Esophagus muscularis mucosa (tissue), 4 donors: ENCODE measurements at regions not wholly inside any gene's neighbourhood (a gene's known extent, or its start where the extent isn't known, plus 50 kb on each side); places are given as distances from the start of the nearest gene placed in this dataset.

ENCODE experiments used
- DNase-seq: peaks from one replicate; pipeline ENCODE4 v3.0.0-alpha.2; 2017; ENCODE audit errors: extremely low spot score
- H3K27ac ChIP-seq, 4 donors: fragments of 200-600 bp; sonication (generic); replicated peaks in 1 of 4; 1 replicate in 3 of 4; 2 replicates in 1 of 4; pipeline ENCODE4 v1.5.1; 2016 to 2019; ENCODE audit warnings: mild to moderate bottlenecking in 1 of 4
- H3K27me3 ChIP-seq, 4 donors: fragments of 200-600 bp; sonication (generic); one replicate each; pipeline versions ENCODE4 v1.5.1 to v1.6.0; 2016 to 2019
- H3K36me3 ChIP-seq, 4 donors: fragments of 200-600 bp; sonication (generic); one replicate each; pipeline ENCODE4 v1.5.1; 2016 to 2019
- H3K4me1 ChIP-seq, 4 donors: fragments of 200-600 bp; sonication (generic); one replicate each; pipeline ENCODE4 v1.5.1; 2016 to 2019
- H3K4me3 ChIP-seq, 4 donors: fragments of 200-600 bp; sonication (generic); 1 replicate in 2 of 4; 2 replicates in 2 of 4; pipeline ENCODE4 v1.5.1; 2016 to 2019; ENCODE audit warnings: mild to moderate bottlenecking in 4 of 4, moderate library complexity in 1 of 4
- H3K9me3 ChIP-seq, 4 donors: fragments of 200-600 bp; sonication (generic); 1 replicate in 3 of 4; 2 replicates in 1 of 4; pipeline ENCODE4 v1.5.1; 2016 to 2019
- CTCF ChIP-seq, 3 experiments: fragments of 200-600 bp in 2 of 3; fragments of 450-650 bp in 1 of 3; sonication (generic) in 2 of 3; IDR thresholded peaks; one replicate each; pipeline ENCODE4 v1.5.1; 2017 to 2019; ENCODE audit warnings: antibody characterized with exemption in 3 of 3, mild to moderate bottlenecking in 2 of 3, moderate library complexity in 1 of 3
- EP300 ChIP-seq: sonication (generic); formaldehyde crosslinking; IDR thresholded peaks from one replicate; pipeline ENCODE4 v1.6.1; 2017; ENCODE audit warnings: antibody characterized with exemption
- POLR2A ChIP-seq: fragments of 450-650 bp; IDR thresholded peaks from one replicate; pipeline ENCODE4 v1.6.1; 2017; ENCODE audit warnings: antibody characterized with exemption, moderate library complexity, mild to moderate bottlenecking, low read depth
- POLR2AphosphoS5 ChIP-seq, 2 donors: sonication (generic); formaldehyde crosslinking; IDR thresholded peaks; one replicate each; pipeline ENCODE4 v1.6.1; 2017; ENCODE audit warnings: antibody characterized with exemption in 2 of 2
- WGBS: methylation state at CpG from one replicate; pipeline ENCODE4 v1.1.5; 2018; 5-methylcytosine and 5-hydroxymethylcytosine counted together
- intact Hi-C: fragments of 100-400 bp; cut with DNase I; formaldehyde crosslinking; loops from one replicate; pipeline ENCODE4 v1.15.1; 2023

- WGBS, result 83% methylated on average over 3 of the region's 3 CpGs
- H3K27me3 ChIP-seq, result no peaks in the 10 kb centered on the region
- H3K9me3 ChIP-seq, result no peaks in the 10 kb centered on the region
- H3K4me3 ChIP-seq, result no peak overlapping the region
- no peak for DNase-seq
- H3K4me1 ChIP-seq, result no peaks in the 10 kb centered on the region
- intact Hi-C loops, result no loop called here
- H3K27ac ChIP-seq, result no peak overlapping the region
- H3K36me3 ChIP-seq, result no peaks in the 10 kb centered on the region
- TF ChIP-seq POLR2AphosphoS5 (IDR thresholded peaks at IDR 0.05), result no peak
- no peak for TF ChIP-seq EP300
- no peak for TF ChIP-seq CTCF (IDR thresholded peaks at IDR 0.05)
- no peak for TF ChIP-seq POLR2A
Measured at GRCh38 chr7:145681646-145682045, 435.0 kb upstream of the CNTNAP2 start.

- no peaks in the 10 kb centered on the region for H3K27me3 ChIP-seq
- no peak overlapping the region for H3K27ac ChIP-seq
- H3K4me1 ChIP-seq, result no peaks in the 10 kb centered on the region
- DNase-seq, result no peak
- TF ChIP-seq POLR2AphosphoS5 (IDR thresholded peaks at IDR 0.05), result no peak
- TF ChIP-seq POLR2A, result no peak
- no peak for TF ChIP-seq CTCF (IDR thresholded peaks at IDR 0.05)
- TF ChIP-seq EP300, result no peak
- no peak overlapping the region for H3K4me3 ChIP-seq
- H3K36me3 ChIP-seq, result no peaks in the 10 kb centered on the region
- H3K9me3 ChIP-seq, result no peaks in the 10 kb centered on the region
- intact Hi-C loops, result no loop called here
Measured at GRCh38 chr7:145681159-145681558, 435.4 kb upstream of the CNTNAP2 start.

DNA sequence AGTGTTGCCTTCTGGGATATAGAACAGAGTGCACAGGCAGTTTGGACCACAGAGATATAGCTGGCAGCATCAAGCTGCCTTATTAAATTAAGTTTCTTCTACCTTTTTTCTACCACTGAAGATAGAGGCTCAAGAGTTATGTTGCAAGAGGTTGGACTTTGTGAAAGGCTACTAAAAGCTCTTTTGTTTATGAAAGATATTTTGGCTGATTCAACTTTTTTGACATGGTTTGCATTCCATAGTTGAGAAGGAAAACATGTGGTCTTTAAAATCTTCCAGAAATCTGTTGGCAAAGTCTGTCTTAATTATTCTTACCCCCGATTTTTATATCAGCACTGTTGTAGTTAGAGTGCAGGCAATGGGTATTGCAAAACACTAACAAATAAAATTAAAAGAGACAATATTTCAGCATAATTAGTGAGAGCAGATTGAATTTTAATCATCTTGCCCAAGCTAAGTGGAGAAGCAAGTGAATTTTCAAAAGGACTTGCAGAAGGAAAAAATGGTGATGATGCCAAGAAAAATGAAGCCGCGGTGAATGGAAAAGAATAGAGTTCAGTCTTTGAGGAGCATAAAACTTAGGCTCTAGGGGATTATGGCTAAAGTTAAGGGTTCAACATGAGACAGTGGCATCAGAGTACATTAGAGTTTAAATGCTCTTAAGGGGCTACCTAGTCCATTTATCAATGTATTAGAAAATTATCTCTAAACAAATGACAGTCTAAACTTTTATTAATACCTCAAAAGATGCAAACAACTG, 450.9 kb upstream of the CNTNAP2 start:
- Histone ChIP-seq H3K4me1 (no peaks in the 10 kb centered on the region), H3K27ac (no peak overlapping the region), H3K36me3 (no peaks in the 10 kb centered on the region), H3K9me3 (peaks cover 0 to 6% (median 5%) of the 10 kb centered on the region in 4 donors), H3K4me3 (no peak overlapping the region), H3K27me3 (no peaks in the 10 kb centered on the region)
- intact Hi-C loops, result no loop called here
- WGBS, result 67% methylated on average over 3 of the region's 3 CpGs
- no peak for DNase-seq
- TF ChIP-seq CTCF (IDR thresholded peaks at IDR 0.05), result no peak
- TF ChIP-seq POLR2A, result no peak
- TF ChIP-seq POLR2AphosphoS5 (IDR thresholded peaks at IDR 0.05), result no peak
- TF ChIP-seq EP300, result no peak

DNA sequence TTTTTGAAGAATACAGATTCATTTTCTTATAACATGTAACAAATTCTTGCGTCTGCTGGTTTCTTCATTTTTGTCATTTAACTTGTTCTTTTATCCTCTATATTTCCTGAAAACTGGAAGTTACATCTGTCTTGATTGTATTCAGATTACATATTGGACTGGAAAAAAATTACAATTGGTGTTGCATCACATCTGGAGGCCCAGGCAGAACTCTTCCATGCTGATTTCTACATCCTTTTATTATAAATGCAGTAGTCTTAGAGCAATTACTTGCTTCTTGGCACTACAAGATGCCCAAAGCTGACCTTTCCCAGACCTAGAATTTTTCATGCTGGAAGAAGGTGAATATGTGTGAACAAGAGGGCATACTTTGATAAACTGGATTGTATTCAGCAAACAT, 460.9 kb upstream of the CNTNAP2 start:
- TF ChIP-seq EP300, result no peak
- TF ChIP-seq CTCF (IDR thresholded peaks at IDR 0.05), result no peak
- TF ChIP-seq POLR2A, result no peak
- no peak for TF ChIP-seq POLR2AphosphoS5 (IDR thresholded peaks at IDR 0.05)
- 90% methylated on average over 1 of the region's 1 CpG for WGBS
- H3K4me1 ChIP-seq, result no peaks in the 10 kb centered on the region

DNA sequence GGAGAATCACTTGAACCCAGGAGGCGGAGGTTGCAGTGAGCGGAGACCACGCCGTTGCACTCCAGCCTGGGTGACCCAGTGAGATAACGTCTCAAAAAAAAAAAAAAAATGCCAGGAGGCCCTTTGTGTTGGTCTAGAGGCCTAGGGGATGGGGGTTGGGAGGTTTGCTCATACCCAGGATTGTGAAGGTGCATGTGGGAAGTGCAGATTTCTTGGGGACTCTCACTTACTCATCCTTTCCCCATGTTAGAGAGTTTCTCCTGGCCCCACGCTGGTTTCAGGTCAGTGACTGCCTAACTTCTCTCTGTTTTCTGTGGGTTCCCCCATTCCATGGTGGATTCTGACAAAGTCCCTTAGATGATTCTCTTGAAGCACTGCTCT, 471.5 kb upstream of the CNTNAP2 start:
- H3K4me3 ChIP-seq, result no peak overlapping the region
- no peak for DNase-seq
- peaks cover 0 to 7% (median 0%) of the 10 kb centered on the region in 4 donors for H3K9me3 ChIP-seq
- TF ChIP-seq POLR2AphosphoS5 (IDR thresholded peaks at IDR 0.05) (no peak), EP300 (no peak), POLR2A (no peak), CTCF (IDR thresholded peaks at IDR 0.05) (no peak)
- WGBS, result 93% methylated on average over 6 of the region's 6 CpGs
- intact Hi-C loops, result no loop called here
- no peaks in the 10 kb centered on the region for H3K27me3 ChIP-seq
- H3K36me3 ChIP-seq, result no peaks in the 10 kb centered on the region
- no peak overlapping the region for H3K27ac ChIP-seq
- no peaks in the 10 kb centered on the region for H3K4me1 ChIP-seq

More for the DNA sequence above, 460.9 kb upstream of the CNTNAP2 start:
- intact Hi-C loops, result no loop called here
- H3K4me3 ChIP-seq, result no peak overlapping the region
- H3K27ac ChIP-seq, result no peak overlapping the region
- H3K36me3 ChIP-seq, result no peaks in the 10 kb centered on the region
- no peaks in the 10 kb centered on the region for H3K27me3 ChIP-seq
- no peak for DNase-seq
- peaks cover 0 to 3% (median 0%) of the 10 kb centered on the region in 4 donors for H3K9me3 ChIP-seq
